Uterus (tissue), 3 donors: ENCODE measurements at regions not wholly inside any gene's neighbourhood (a gene's known extent, or its start where the extent isn't known, plus 50 kb on each side); places are given as distances from the start of the nearest gene placed in this dataset.

Experiments
- DNase-seq, 2 donors: peaks; one replicate each; pipeline ENCODE4 v3.0.0-alpha.2; 2019 to 2020
- H3K27ac ChIP-seq, 2 donors: fragments of 200-600 bp; sonication (generic); 1 replicate in 1 of 2; 2 replicates in 1 of 2; pipeline ENCODE4 v1.5.1; 2016 to 2018
- H3K27me3 ChIP-seq, 2 donors: fragments of 200-600 bp; sonication (generic); one replicate each; pipeline ENCODE4 v1.5.1; 2018 to 2019; ENCODE audit warnings: control low read depth in 1 of 2
- H3K36me3 ChIP-seq, 2 donors: fragments of 200-600 bp; sonication (generic); one replicate each; pipeline ENCODE4 v1.5.1; 2019; ENCODE audit warnings: control low read depth in 1 of 2
- H3K4me1 ChIP-seq, 2 donors: fragments of 200-600 bp; sonication (generic); one replicate each; pipeline ENCODE4 v1.5.1; 2018 to 2019; ENCODE audit warnings: control low read depth in 1 of 2
- H3K4me3 ChIP-seq, 2 donors: fragments of 200-600 bp; sonication (generic); 1 replicate in 1 of 2; 2 replicates in 1 of 2; pipeline ENCODE4 v1.5.1; 2018 to 2019; ENCODE audit warnings: mild to moderate bottlenecking in 1 of 2
- H3K9me3 ChIP-seq, 2 donors: fragments of 200-600 bp; sonication (generic); one replicate each; pipeline ENCODE4 v1.5.1; 2019; ENCODE audit warnings: control low read depth in 1 of 2
- CTCF ChIP-seq, 4 experiments: fragments of 200-600 bp in 2 of 4; fragments of 450-650 bp in 2 of 4; sonication (generic) in 2 of 4; IDR thresholded peaks; one replicate each; pipeline ENCODE4 v1.5.1; 2016 to 2019; ENCODE audit warnings: antibody characterized with exemption in 4 of 4, mild to moderate bottlenecking in 2 of 4, moderate library complexity in 1 of 4
- POLR2A ChIP-seq, 2 donors: fragments of 450-650 bp; IDR thresholded peaks; one replicate each; pipeline ENCODE4 v1.6.1; 2016; ENCODE audit warnings: antibody characterized with exemption in 2 of 2, mild to moderate bottlenecking in 1 of 2, moderate library complexity in 1 of 2
- intact Hi-C: fragments of 100-400 bp; cut with DNase I; formaldehyde crosslinking; loops from one replicate; pipeline ENCODE4 v1.15.1; 2023; ENCODE audit warnings: low total_unique reads
- donor health status: DM: yes; HTN: yes; CAD: no.

DNA sequence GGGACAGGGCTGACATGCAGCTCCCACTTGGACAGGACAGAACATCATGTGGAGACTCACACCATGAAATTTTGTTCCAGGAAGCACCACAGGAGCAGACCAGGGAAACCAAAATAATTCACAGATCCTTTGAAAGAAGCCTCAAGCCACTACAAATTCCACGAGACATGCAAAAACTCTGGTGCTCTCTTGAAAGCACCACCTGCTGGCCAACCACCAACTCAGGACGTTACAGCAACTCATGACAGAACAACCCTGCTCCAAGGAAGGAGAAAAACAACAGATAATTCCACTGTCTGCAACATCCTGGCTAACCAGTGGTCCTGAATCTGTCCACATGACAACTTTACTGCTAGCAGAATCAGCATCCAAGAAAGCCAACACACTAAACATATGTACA lies 516.0 kb downstream of the SPATA31D1 start:
- H3K27me3 ChIP-seq, result no peaks in the 10 kb centered on the region
- peaks cover 0 to 8% of the 10 kb centered on the region in 2 donors for H3K9me3 ChIP-seq
- TF ChIP-seq CTCF (IDR thresholded peaks at IDR 0.05) (no peak), POLR2A (IDR thresholded peaks at IDR 0.05) (no peak)
- H3K36me3 ChIP-seq, result no peaks in the 10 kb centered on the region
- no peak for DNase-seq
- no peak overlapping the region for H3K27ac ChIP-seq
- H3K4me3 ChIP-seq, result no peak overlapping the region
- H3K4me1 ChIP-seq, result no peaks in the 10 kb centered on the region
- intact Hi-C loops, result no loop called here

GRCh38 chr9:82511626-82512025 lies 523.1 kb downstream of the SPATA31D1 start:
- H3K36me3 ChIP-seq, result no peaks in the 10 kb centered on the region
- peaks cover 0 to 6% of the 10 kb centered on the region in 2 donors for H3K4me1 ChIP-seq
- H3K27me3 ChIP-seq, result no peaks in the 10 kb centered on the region
- H3K9me3 ChIP-seq, result no peaks in the 10 kb centered on the region
- no peak for DNase-seq
- H3K27ac ChIP-seq, result no peak overlapping the region
- no peak overlapping the region for H3K4me3 ChIP-seq
- intact Hi-C loops, result no loop called here
- no peak for TF ChIP-seq POLR2A (IDR thresholded peaks at IDR 0.05)
- TF ChIP-seq CTCF (IDR thresholded peaks at IDR 0.05), result no peak

DNA sequence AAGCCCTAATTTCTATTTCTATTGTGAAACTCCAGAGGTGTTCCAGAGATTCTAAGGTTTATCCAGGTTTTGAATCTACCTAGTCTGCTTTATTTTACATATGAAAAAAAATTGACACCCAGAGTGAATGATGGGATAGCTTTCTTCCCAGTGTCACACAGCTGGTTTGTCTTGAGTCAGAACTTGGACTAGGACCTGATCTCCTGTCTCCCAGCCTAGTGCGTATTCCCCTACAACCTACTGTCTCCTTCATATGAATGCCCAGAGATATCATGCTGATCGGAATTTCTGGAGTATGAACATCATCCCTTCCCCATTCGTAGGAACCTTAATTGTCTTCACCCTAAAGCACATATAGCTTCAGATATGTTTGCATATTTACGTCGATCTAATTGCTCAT lies 524.2 kb downstream of the SPATA31D1 start:
- Histone ChIP-seq H3K4me1 (peaks cover 0 to 6% of the 10 kb centered on the region in 2 donors), H3K4me3 (no peak overlapping the region), H3K36me3 (no peaks in the 10 kb centered on the region), H3K27me3 (no peaks in the 10 kb centered on the region), H3K9me3 (no peaks in the 10 kb centered on the region), H3K27ac (peak overlapping the region; percentile 64 to 77)
- intact Hi-C loops, result no loop called here
- DNase-seq, result no peak
- TF ChIP-seq CTCF (IDR thresholded peaks at IDR 0.05) (no peak), POLR2A (IDR thresholded peaks at IDR 0.05) (no peak)

DNA sequence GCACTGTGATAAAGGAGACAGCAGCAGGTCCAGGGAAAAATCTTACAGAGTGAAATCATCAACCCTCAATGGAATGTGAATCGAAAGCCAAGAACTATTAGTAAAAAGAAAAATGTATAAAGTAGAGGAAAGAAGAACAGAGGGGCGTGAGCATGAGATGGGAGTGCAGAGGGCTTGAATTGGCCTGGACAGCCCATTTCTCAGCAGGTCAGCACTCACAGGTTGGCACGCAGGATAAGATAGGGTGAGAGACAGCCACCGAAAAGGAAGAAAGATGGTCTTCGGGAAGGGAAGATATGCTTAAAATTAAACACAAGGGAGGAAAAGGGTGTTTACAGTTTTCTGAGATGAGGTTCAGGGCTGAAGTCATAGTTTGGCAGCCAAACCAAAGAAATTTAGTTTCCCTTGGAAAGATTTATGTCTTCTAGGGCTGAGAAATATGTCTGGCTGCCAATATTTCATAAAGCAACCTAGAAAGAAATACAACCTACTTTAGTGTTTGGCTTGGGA lies 524.7 kb downstream of the SPATA31D1 start:
- intact Hi-C loops, result no loop called here
- H3K4me3 ChIP-seq, result no peak overlapping the region
- peaks cover 0 to 6% of the 10 kb centered on the region in 2 donors for H3K4me1 ChIP-seq
- no peaks in the 10 kb centered on the region for H3K36me3 ChIP-seq
- H3K27me3 ChIP-seq, result no peaks in the 10 kb centered on the region
- DNase-seq, result peak; percentile 33 to 46
- H3K9me3 ChIP-seq, result no peaks in the 10 kb centered on the region
- H3K27ac ChIP-seq, result peak overlapping the region; percentile 64 to 77
- TF ChIP-seq CTCF (IDR thresholded peaks at IDR 0.05) (no peak), POLR2A (IDR thresholded peaks at IDR 0.05) (no peak)

DNA sequence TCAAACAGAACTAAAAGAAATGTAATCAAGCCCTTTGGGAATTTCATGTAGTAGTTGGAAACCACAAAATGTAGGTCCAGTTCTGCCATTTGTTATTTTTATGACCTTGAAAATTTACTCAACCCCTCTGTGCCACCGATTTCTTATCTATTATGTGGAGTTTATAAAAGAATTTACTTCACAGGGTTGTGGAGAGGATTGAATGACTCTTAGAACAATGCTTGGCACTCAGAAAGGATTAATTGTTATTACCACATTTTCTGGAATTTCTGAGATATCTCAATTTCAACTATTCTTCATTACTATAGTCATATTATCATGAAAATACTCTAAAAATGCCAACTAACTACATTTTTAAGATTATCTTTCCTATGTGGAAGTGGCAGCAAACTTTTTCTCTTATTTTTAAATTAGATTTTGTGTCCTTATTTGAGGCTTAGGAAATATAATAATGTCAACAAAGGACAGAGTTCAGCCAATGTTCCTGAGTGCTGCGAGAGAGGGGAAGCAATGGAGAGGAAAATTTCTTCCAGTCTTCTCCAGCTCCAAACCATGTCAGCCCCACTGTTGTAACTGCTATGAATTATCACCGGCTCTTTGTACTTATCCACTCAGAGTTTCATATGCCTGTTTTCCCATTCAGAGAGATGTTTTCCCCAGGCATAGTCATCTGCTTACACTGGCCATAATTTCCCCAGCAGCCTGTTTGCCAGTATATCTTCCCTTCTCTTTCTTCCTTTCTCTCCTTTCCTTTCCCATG lies 525.6 kb downstream of the SPATA31D1 start:
- TF ChIP-seq POLR2A (IDR thresholded peaks at IDR 0.05) (no peak), CTCF (IDR thresholded peaks at IDR 0.05) (no peak)
- intact Hi-C loops, result no loop called here
- no peaks in the 10 kb centered on the region for H3K9me3 ChIP-seq
- no peak overlapping the region for H3K4me3 ChIP-seq
- H3K36me3 ChIP-seq, result no peaks in the 10 kb centered on the region
- peak; percentile 22 to 37 for DNase-seq
- no peaks in the 10 kb centered on the region for H3K27me3 ChIP-seq
- peaks cover 0 to 6% of the 10 kb centered on the region in 2 donors for H3K4me1 ChIP-seq
- peak overlapping the region; percentile 32 to 77 for H3K27ac ChIP-seq
